ENCODE measurements at regions not wholly inside any gene's neighbourhood (a gene's known extent, or its start where the extent isn't known, plus 50 kb on each side); places are given as distances from the start of the nearest gene placed in this dataset.

DNA sequence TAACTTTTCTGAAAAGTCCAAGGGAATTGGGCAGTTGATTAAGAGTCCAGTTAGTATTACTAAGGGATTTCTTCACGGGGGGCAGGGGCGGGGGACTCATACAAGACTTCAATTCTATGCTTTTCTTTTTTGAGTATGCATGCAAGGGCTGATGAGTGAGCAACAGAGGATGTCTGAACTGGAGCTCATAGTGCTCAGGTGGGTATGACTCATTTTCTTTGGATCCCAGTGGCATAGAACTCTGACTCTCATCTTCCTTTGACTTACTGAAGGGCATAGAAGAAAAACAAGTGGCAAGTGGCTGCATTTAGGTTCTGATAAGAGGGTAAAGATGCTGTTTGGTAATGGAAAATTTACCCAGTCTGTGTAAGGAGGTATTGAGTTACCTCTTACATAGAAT, 749.2 kb downstream of the NOVA1 start:
- TF ChIP-seq POLR2A (IDR thresholded peaks at IDR 0.05; ENCODE audit: low read depth, low read length): no peak
- no peak for TF ChIP-seq MXI1 (IDR thresholded peaks at IDR 0.05; ENCODE audit: borderline replicate concordance, low read depth, low read length)
- TF ChIP-seq FOS (IDR thresholded peaks at IDR 0.05; ENCODE audit: low read depth, low read length): no peak
- TF ChIP-seq CHD1 (IDR thresholded peaks at IDR 0.05; ENCODE audit: low read depth, low read length): no peak
- TF ChIP-seq, protein P1, sequence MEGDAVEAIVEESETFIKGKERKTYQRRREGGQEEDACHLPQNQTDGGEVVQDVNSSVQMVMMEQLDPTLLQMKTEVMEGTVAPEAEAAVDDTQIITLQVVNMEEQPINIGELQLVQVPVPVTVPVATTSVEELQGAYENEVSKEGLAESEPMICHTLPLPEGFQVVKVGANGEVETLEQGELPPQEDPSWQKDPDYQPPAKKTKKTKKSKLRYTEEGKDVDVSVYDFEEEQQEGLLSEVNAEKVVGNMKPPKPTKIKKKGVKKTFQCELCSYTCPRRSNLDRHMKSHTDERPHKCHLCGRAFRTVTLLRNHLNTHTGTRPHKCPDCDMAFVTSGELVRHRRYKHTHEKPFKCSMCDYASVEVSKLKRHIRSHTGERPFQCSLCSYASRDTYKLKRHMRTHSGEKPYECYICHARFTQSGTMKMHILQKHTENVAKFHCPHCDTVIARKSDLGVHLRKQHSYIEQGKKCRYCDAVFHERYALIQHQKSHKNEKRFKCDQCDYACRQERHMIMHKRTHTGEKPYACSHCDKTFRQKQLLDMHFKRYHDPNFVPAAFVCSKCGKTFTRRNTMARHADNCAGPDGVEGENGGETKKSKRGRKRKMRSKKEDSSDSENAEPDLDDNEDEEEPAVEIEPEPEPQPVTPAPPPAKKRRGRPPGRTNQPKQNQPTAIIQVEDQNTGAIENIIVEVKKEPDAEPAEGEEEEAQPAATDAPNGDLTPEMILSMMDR (conservative IDR thresholded peaks at IDR 0.05; ENCODE audit: low read depth, low read length): no peak
- TF ChIP-seq RAD21 (IDR thresholded peaks at IDR 0.05; ENCODE audit: low read length): no peak
- no peak for TF ChIP-seq RCOR1 (IDR thresholded peaks at IDR 0.05; ENCODE audit: insufficient replicate concordance, low read length)
- TF ChIP-seq CEBPB (IDR thresholded peaks at IDR 0.05; ENCODE audit: low read depth, low read length): no peak
- TF ChIP-seq RFX5 (IDR thresholded peaks at IDR 0.05; ENCODE audit: low read depth, low read length): no peak
- no peak for TF ChIP-seq MAZ (IDR thresholded peaks at IDR 0.05; ENCODE audit: borderline replicate concordance, low read depth, low read length)
